SU-DHL-6 (cell line): ENCODE measurements at regions not wholly inside any gene's neighbourhood (a gene's known extent, or its start where the extent isn't known, plus 50 kb on each side); places are given as distances from the start of the nearest gene placed in this dataset.

Experiments used
- CTCF ChIP-seq: fragments of 200-600 bp; sonication (generic); IDR thresholded peaks from one replicate; pipeline ENCODE4 v1.5.1; 2017; ENCODE audit warnings: antibody characterized with exemption, mild to moderate bottlenecking, low read length, moderate library complexity; ENCODE audit not compliant: insufficient read depth, poor library complexity, severe bottlenecking
- EZH2phosphoT487 ChIP-seq: fragments of 200-600 bp; sonication (generic), shearing (Covaris generic); conservative IDR thresholded peaks from 2 replicates; pipeline ENCODE4 v1.6.1; 2018; ENCODE audit warnings: mild to moderate bottlenecking, antibody characterized with exemption, low read length, moderate library complexity, mixed read lengths

- TF ChIP-seq EZH2phosphoT487: no peak
- no peak for TF ChIP-seq CTCF
Measured at GRCh38 chr2:505941-506340, 171.3 kb downstream of the TMEM18 start.
